NCI-H2196 treated with DMSO at 0.1 percent for 48 hours (cell line): ENCODE measurements at regions not wholly inside any gene's neighbourhood (a gene's known extent, or its start where the extent isn't known, plus 50 kb on each side); places are given as distances from the start of the nearest gene placed in this dataset.

Source experiments
- DNase-seq: peaks from one replicate; lab custom pipeline; 2025; ENCODE audit not compliant: unreplicated experiment; lab: John Stamatoyannopoulos, UW

GRCh38 chr4:20512033-20512792, 188.0 kb upstream of the PACRGL start:
- DNase-seq = no peak

GRCh38 chr4:20512985-20513384, 187.3 kb upstream of the PACRGL start:
- no peak for DNase-seq

GRCh38 chr4:20520901-20521300, 179.4 kb upstream of the PACRGL start:
- no peak for DNase-seq

GRCh38 chr4:20528508-20528907, 171.8 kb upstream of the PACRGL start:
- DNase-seq = no peak

GRCh38 chr4:20529691-20530090, 170.6 kb upstream of the PACRGL start:
- DNase-seq = no peak

GRCh38 chr4:20532116-20532790, 168.0 kb upstream of the PACRGL start:
- no peak for DNase-seq

DNA sequence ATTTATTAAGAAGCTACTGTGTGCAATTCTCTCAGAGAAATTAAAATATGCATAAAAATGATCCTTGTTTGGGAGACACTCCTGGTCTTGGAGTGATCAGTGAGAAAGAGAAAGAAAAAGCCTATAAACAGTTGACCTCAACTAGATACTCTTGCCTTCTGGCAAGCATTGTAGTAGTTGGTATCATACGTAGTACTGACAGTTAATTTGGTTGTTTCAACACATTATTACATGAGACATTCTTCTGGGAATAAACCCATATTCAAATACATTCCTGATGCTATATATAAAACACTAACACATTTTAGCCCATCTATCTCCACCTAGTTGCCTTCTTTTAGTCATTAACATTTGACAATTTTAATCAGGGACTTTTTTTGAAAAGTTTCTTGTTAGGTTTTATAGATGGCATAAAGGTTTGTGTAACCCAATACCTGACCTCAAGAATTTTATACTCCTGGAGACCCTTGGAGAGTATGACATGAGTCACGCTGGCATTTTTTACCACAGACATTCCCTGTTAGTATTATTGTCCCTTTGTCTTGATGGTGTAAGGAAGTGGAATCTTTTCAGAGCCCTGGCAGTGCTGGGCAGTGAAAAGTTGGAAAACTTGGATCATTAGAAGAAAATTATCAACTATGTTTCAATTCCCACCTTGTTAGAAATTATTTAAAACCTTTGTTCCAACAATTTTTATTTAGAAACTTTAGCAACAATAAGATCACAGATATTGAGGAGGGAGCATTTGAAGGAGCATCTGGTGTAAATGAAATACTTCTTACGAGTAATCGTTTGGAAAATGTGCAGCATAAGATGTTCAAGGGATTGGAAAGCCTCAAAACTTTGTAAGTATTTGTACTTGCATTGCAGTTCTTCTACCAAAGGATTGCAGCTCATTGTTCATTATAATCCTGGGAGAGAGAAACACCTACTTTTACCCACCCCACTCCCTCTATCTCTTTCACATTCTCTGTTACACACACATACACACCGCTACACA, 167.1 kb upstream of the PACRGL start:
- no peak for DNase-seq

GRCh38 chr4:20538905-20539304, 161.4 kb upstream of the PACRGL start:
- DNase-seq = no peak

DNA sequence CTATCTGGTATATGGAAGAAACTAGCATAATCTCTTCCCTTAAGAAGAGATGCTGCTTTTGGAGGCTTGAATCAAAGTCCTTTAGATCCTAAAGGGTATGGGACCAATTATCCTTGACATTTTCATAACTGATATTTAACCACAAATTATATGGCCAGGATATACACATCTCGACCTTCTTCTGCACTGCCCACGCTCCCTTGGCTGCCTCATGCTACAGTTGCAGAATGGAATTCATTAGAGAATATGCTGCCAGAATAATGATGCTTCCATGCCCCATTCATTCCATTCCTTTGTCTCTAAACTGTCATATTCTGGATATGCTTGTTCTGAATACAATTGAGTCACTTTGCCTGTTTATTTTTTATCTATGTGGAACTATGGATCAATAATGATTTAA, 157.1 kb upstream of the PACRGL start:
- no peak for DNase-seq

- DNase-seq = no peak
Observed at GRCh38 chr4:20544645-20545044, 155.6 kb upstream of the PACRGL start.

DNA sequence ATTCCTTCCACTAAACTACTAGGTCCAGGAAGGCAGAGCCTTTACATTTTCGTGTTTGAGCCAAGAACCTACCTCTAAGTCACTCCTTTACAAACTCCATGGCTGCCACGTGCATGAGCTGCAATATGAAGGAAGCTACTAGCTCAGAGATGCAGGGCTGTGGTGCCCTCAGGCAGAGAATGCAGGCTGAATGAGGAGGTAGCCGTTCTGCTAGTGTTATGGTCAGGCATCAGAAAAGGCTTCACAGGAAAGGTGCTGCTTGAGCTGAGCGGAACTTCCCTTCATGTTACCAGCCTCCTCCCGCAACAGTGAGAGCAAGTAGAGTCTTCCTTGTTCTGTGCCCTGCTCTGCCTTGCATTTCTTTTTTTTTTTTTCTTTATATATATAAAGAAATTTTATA, 148.3 kb upstream of the PACRGL start:
- no peak for DNase-seq

DNA sequence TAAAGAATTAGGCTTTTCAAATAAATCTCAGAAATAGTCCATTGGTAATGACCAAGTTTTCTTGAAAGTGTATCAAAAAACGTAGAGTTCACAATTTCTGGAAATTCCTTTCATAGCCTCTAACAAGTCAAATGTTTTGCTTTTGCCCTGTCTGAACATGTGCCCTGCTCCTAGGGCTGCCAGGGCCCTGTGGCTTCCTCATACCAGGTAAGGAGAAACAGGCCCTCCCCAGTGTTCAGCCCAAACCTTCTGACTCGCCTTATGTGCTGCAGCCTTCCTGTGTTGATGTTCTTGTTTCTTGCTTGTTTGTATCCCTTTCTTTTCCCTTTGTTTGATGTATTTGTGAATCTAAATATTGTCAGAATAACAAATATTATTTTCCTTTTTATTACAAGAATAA, 146.1 kb upstream of the PACRGL start:
- no peak for DNase-seq

DNA sequence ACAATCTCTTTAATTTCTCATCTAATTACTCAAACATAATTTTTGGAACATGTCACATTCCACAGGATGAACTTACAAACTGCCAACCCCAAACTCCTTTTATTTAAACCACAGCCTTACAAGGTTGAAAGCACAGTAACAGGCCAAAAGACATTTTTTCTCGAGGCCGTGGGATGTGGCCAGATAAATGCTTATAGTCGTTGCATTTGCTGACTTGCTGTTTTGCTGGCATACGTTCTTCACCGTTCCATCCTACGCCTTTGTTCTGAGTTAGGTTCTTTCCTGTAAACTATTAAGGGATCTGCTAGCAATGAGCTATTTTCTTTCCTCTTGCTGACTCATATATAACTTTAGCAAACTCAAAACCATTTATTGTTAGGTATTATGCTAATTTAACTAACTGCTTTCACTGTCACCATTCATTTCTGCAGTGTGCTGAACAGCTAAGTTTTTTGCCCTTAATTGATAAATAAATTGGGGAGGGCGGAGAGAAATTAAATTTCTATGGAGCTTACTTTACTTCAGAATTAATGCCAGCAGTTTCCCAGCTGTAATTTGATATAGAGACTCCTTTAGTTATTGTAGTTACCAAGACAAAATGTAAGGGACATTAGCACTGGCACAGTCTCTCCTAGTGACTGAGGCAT, 135.1 kb upstream of the PACRGL start:
- no peak for DNase-seq

- no peak for DNase-seq
Observed at GRCh38 chr4:20570981-20571715, 129.1 kb upstream of the PACRGL start.

GRCh38 chr4:20572976-20573375, 127.3 kb upstream of the PACRGL start:
- DNase-seq = no peak

GRCh38 chr4:20574986-20575385, 125.3 kb upstream of the PACRGL start:
- DNase-seq = no peak

- no peak for DNase-seq
Observed at GRCh38 chr4:20575486-20575885, 124.8 kb upstream of the PACRGL start.

- DNase-seq = no peak
Observed at GRCh38 chr4:20576861-20577260, 123.4 kb upstream of the PACRGL start.

- DNase-seq = no peak
Observed at GRCh38 chr4:20577702-20578101, 122.6 kb upstream of the PACRGL start.

GRCh38 chr4:20580907-20581306, 119.4 kb upstream of the PACRGL start:
- no peak for DNase-seq
